Type B pancreatic cell (in vitro differentiated cells): ENCODE measurements at regions not wholly inside any gene's neighbourhood (a gene's known extent, or its start where the extent isn't known, plus 50 kb on each side); places are given as distances from the start of the nearest gene placed in this dataset.

Experiments
- DNase-seq: peaks from one replicate; pipeline ENCODE4 v3.0.0; 2021; ENCODE audit warnings: mixed read lengths; ENCODE audit not compliant: unreplicated experiment; ENCODE audit errors: extremely low spot score
- H3K27ac Mint-ChIP-seq: 2 replicates; pipeline ENCODE4 v1.8.0; 2021; ENCODE audit warnings: mild to moderate bottlenecking, mixed read lengths
- H3K27me3 Mint-ChIP-seq: 2 replicates; pipeline ENCODE4 v1.8.0; 2021; ENCODE audit warnings: mixed read lengths
- H3K36me3 Mint-ChIP-seq: 2 replicates; pipeline ENCODE4 v1.8.0; 2021; ENCODE audit warnings: mixed read lengths
- H3K4me1 Mint-ChIP-seq: one replicate; pipeline ENCODE4 v1.8.0; 2021; ENCODE audit warnings: mixed read lengths; ENCODE audit not compliant: unreplicated experiment
- H3K4me3 Mint-ChIP-seq: 2 replicates; pipeline ENCODE4 v1.8.0; 2021; ENCODE audit warnings: mild to moderate bottlenecking, mixed read lengths
- H3K9me3 Mint-ChIP-seq: 2 replicates; pipeline ENCODE4 v1.8.0; 2021; ENCODE audit warnings: mixed read lengths
- CTCF ChIP-seq: fragments of 200-600 bp; sonication (generic); conservative IDR thresholded peaks from 2 replicates; pipeline ENCODE4 v1.5.0; 2021; ENCODE audit warnings: antibody characterized with exemption, mild to moderate bottlenecking

DNA sequence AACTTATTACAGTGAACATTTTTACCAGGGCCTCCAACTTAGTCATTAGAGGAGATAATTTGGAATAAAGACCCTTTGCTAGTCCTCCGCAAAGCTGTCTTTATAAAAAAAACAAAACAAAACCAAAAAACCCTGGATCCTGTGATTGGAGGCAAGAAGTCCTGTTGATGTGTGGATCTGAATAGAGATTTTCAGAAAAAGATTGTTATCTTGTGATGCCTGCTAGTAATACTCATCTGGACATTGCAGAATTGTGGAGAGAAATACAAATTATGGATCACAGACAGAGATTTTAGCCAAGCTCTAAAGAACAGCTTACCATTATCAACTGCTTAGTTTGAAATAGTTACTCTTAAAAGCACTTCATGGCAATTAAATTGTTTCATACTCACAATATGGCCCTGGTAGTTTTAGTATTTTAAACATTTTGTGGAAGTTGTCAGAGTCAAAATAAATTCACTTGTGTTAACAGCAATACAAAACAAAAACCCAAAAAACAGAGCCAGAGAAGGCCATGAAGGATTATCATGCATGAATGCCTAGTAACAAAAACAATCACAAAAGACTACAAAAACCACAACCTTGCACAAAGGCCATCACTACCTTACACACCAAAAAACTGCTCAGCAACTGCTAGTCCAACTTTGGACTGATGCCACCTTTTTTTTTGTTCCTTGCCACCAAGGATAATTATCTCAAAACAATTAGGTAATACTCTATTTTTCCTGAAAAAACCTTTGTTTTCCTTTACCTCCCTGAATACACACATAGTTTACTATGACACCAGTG is 514.5 kb upstream of the SLIT2 start:
- H3K36me3 Mint-ChIP-seq = no peaks in the 10 kb centered on the region
- DNase-seq = no peak
- TF ChIP-seq CTCF = no peak
- no peaks in the 10 kb centered on the region for H3K27me3 Mint-ChIP-seq
- no peak overlapping the region for H3K27ac Mint-ChIP-seq
- no peak overlapping the region for H3K4me3 Mint-ChIP-seq
- peaks cover 5% of the 10 kb centered on the region for H3K9me3 Mint-ChIP-seq
- peaks cover 32% of the 10 kb centered on the region for H3K4me1 Mint-ChIP-seq

- Mint-ChIP-seq H3K4me1 (peaks cover 20% of the 10 kb centered on the region), H3K9me3 (no peaks in the 10 kb centered on the region), H3K4me3 (no peak overlapping the region), H3K27me3 (no peaks in the 10 kb centered on the region), H3K36me3 (no peaks in the 10 kb centered on the region), H3K27ac (no peak overlapping the region)
- DNase-seq = no peak
- TF ChIP-seq CTCF = no peak
These were observed 516.7 kb upstream of the SLIT2 start for GRCh38 chr4:19735012-19735411.

DNA sequence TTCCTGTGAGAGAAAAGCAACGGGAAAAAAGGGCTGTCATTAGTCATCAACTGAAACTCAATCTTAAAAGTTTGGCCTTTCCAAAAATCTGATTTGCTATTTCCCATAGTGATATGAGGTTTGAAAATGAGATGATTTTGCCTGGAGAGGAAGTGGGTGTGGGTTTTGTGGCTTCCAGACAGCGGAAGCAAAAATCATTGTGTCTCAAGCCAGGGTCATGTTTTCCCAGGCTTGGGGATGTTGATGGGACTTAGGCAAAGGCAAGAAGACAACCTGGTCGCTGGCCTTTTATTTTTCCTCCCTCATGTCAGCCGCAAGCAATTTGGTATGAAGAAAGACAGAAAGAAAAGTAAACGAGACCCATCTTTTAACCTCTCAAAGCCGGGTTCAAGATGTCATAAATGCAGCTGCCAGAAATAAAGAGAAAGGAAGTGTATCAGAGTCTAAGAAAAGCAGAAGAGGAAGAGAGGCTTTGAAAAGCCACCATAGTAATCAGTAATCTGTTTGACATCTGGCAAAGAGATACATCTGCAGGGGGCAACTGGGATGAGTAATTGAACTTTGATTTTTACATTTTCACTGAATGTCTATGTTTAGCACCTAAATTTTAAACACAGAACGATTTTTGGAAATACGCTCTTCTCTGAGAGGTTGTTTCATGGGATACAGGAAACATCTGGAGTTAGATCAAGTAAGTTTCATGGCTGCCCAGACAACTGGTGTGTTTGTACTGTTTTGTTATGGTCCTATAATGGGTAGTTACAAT is 521.6 kb upstream of the SLIT2 start:
- Mint-ChIP-seq H3K9me3 (no peaks in the 10 kb centered on the region), H3K27ac (no peak overlapping the region), H3K4me1 (peaks cover 12% of the 10 kb centered on the region), H3K36me3 (no peaks in the 10 kb centered on the region), H3K27me3 (no peaks in the 10 kb centered on the region), H3K4me3 (no peak overlapping the region)
- no peak for DNase-seq
- no peak for TF ChIP-seq CTCF

DNA sequence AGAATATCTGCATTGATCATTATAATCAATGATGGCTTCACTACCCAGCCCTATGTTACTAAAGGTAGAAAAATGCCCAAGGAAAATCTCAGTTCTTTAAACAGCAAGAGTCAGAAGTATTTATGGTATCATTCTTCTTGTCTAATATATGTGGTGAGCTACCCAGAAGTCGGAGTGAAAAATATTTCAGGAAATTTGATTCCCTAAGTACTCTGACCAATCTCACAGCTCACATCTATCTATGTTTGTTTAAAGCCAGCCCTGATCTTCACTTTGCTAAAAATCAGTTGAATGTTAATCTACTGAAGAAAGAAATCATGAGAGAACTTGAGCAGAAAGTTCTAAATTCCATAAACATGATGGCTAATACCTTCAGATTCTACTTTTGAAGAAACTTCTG is 522.9 kb upstream of the SLIT2 start:
- DNase-seq = no peak
- H3K4me3 Mint-ChIP-seq = no peak overlapping the region
- H3K4me1 Mint-ChIP-seq = peaks cover 12% of the 10 kb centered on the region
- H3K27me3 Mint-ChIP-seq = no peaks in the 10 kb centered on the region
- no peaks in the 10 kb centered on the region for H3K36me3 Mint-ChIP-seq
- H3K27ac Mint-ChIP-seq = no peak overlapping the region
- H3K9me3 Mint-ChIP-seq = no peaks in the 10 kb centered on the region
- no peak for TF ChIP-seq CTCF

- no peak overlapping the region for H3K4me3 Mint-ChIP-seq
- H3K27ac Mint-ChIP-seq = no peak overlapping the region
- H3K9me3 Mint-ChIP-seq = no peaks in the 10 kb centered on the region
- no peak for DNase-seq
- no peak for TF ChIP-seq CTCF
- H3K36me3 Mint-ChIP-seq = no peaks in the 10 kb centered on the region
- H3K27me3 Mint-ChIP-seq = no peaks in the 10 kb centered on the region
- peaks cover 12% of the 10 kb centered on the region for H3K4me1 Mint-ChIP-seq
These were observed 524.6 kb upstream of the SLIT2 start for GRCh38 chr4:19727141-19727540.
